H7 (cell line): ENCODE measurements at regions not wholly inside any gene's neighbourhood (a gene's known extent, or its start where the extent isn't known, plus 50 kb on each side); places are given as distances from the start of the nearest gene placed in this dataset.
"Not testable (repeated sequence)": the region's sequence is repeated elsewhere in the genome, so short reads cannot be mapped to it uniquely, and the experiment has no call there.

Source experiments
- DNase-seq: peaks from one replicate; pipeline ENCODE4 v3.0.0; 2012
- H3K27me3 ChIP-seq: 2 replicates; pipeline ENCODE4 v1.6.0; 2011; ENCODE audit warnings: mild to moderate bottlenecking, low read length; ENCODE audit not compliant: control insufficient read depth, insufficient read depth
- H3K36me3 ChIP-seq: replicated peaks from 2 replicates; pipeline ENCODE4 v1.5.1; 2011; ENCODE audit warnings: low read length; ENCODE audit not compliant: control insufficient read depth, insufficient read depth
- H3K4me3 ChIP-seq: 2 replicates; pipeline ENCODE4 v1.5.1; 2011; ENCODE audit warnings: low read depth, mild to moderate bottlenecking, control low read depth, low read length, moderate library complexity; ENCODE audit not compliant: insufficient read depth

DNA sequence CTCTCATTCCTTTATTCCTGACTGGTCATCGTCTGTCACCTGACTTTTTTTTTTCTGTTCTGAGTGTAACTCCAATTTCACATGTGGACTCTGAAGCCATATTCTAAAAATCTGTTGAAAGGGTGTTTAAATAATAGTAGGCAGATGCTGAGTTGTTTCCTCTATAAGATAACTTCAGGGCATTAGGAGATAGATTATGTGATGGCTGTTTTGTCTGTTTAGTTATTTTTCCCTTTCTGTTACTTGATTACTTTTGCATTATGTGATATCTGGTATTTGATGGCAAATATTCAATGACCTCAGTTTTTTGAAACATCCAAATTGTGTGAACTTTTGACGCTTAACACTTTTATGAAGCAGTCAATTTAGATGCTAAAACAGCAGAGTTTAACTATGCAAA, 486.0 kb downstream of the BCKDHB start:
- H3K4me3 ChIP-seq, result no peak overlapping the region
- H3K36me3 ChIP-seq, result no peaks in the 10 kb centered on the region
- no peaks in the 10 kb centered on the region for H3K27me3 ChIP-seq
- DNase-seq, result no peak

DNA sequence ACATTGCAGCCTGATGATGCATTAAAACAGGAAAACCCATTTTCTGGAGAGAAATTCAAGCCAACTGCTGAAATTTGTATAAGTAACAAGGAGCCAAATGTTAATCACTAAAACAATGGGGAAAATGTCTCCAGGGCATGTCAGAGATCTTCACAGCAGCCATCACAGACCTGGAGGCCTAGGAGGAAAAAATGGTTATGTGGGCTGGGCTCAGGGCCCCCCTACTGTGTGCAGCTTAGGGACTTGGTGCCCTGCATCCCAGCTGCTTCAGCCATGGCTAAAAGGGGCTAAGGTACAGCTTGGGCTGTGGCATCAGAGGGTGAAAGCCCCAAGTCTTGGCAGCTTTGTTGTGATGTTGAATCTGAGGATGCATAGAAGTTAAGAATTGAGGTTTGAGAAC, 479.8 kb downstream of the BCKDHB start:
- DNase-seq, result no peak
- Histone ChIP-seq H3K36me3 (no peaks in the 10 kb centered on the region), H3K27me3 (no peaks in the 10 kb centered on the region), H3K4me3 (no peak overlapping the region)

GRCh38 chr6:80579391-80580023, 473.0 kb downstream of the BCKDHB start:
- Histone ChIP-seq H3K27me3 (no peaks in the 10 kb centered on the region), H3K36me3 (no peaks in the 10 kb centered on the region), H3K4me3 (no peak overlapping the region)
- no peak for DNase-seq

DNA sequence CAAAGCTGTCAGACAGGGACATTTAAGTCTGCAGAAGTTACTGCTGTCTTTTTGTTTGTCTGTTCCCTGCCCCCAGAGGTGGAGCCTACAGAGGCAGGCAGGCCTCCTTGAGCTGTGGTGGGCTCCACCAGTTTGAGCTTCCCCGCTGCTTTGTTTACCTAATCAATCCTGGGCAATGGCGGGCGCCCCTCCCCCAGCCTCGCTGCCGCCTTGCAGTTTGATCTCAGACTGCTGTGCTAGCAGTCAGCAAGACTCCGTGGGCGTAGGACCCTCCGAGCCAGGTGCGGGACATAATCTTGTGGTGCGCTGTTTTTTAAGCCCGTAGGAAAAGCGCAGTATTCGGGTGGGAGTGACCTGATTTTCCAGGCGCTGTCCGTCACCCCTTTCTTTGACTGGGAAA, 466.8 kb downstream of the BCKDHB start:
- H3K36me3 ChIP-seq, H3K27me3 ChIP-seq, DNase-seq, H3K4me3 ChIP-seq: not testable (repeated sequence)

- no peak for DNase-seq
- H3K27me3 ChIP-seq, result no peaks in the 10 kb centered on the region
- no peaks in the 10 kb centered on the region for H3K36me3 ChIP-seq
- no peak overlapping the region for H3K4me3 ChIP-seq
Measured at GRCh38 chr6:80566361-80566760, 459.9 kb downstream of the BCKDHB start.

DNA sequence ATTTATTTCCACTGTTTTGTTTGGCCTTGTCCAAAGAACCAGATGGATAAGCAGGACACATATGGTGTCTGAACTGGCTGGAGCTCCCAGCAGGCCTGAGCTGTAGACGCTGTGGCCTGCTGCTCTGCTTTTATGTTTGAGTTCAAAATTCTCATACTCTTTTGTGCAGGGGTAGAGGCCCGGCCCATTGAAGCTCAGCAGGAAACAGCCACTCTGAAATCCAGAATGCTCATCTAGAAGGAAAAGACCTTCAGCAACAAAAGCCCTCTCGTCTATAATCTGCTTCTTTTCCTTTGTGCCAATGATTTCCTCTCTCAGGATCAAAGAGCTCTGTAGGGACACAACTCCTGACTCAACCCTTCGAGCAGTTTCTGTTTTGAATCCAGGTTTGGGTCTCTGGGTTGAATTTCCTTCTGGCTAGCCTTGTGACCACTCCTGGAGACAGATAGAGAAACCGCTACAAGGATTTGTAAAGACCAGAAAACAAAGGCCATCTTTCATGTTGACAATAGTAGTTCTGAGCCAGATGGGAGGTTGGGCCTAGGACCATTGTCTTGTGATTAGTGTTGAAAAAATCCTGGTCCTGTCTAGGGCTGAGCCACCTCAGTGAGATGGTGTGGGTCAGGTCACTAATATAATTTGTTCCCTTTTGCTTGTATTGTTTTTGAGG, 446.7 kb downstream of the BCKDHB start:
- no peaks in the 10 kb centered on the region for H3K36me3 ChIP-seq
- H3K27me3 ChIP-seq, result no peaks in the 10 kb centered on the region
- H3K4me3 ChIP-seq, result no peak overlapping the region
- DNase-seq, result no peak

- Histone ChIP-seq H3K4me3 (no peak overlapping the region), H3K36me3 (no peaks in the 10 kb centered on the region), H3K27me3 (no peaks in the 10 kb centered on the region)
- DNase-seq, result no peak
Measured at GRCh38 chr6:80550748-80551147, 444.3 kb downstream of the BCKDHB start.

- H3K36me3 ChIP-seq, result no peaks in the 10 kb centered on the region
- H3K27me3 ChIP-seq, result no peaks in the 10 kb centered on the region
- DNase-seq, result no peak
- H3K4me3 ChIP-seq, result no peak overlapping the region
Measured at GRCh38 chr6:80550281-80550680, 443.8 kb downstream of the BCKDHB start.

GRCh38 chr6:80548532-80548931, 442.1 kb downstream of the BCKDHB start:
- DNase-seq, result no peak
- no peak overlapping the region for H3K4me3 ChIP-seq
- no peaks in the 10 kb centered on the region for H3K27me3 ChIP-seq
- H3K36me3 ChIP-seq, result no peaks in the 10 kb centered on the region

- Histone ChIP-seq H3K27me3 (no peaks in the 10 kb centered on the region), H3K36me3 (no peaks in the 10 kb centered on the region), H3K4me3 (no peak overlapping the region)
- DNase-seq, result no peak
Measured at GRCh38 chr6:80547827-80548226, 441.4 kb downstream of the BCKDHB start.

GRCh38 chr6:80544976-80545722, 438.7 kb downstream of the BCKDHB start:
- Histone ChIP-seq H3K36me3 (no peaks in the 10 kb centered on the region), H3K27me3 (no peaks in the 10 kb centered on the region), H3K4me3 (no peak overlapping the region)
- no peak for DNase-seq

DNA sequence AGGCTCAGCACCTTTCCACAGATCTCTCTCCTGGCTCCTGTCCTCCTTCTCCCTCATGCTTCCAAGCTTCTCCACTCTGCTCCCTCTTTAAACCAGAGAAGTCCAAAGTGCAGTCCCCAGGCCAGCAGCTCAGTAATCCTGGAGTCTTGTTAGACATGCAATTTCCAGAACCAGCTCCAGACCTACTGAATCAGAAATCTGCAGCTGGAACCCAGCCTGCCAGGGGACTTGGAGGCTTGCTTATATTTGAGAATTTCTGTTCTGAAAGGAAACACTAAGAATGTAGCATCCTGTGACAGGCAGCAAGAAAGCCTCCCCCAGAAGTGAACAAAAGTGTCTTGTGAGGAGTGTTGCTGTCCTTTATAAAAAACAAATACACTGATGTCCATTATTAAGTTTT, 438.1 kb downstream of the BCKDHB start:
- no peak for DNase-seq
- Histone ChIP-seq H3K27me3 (no peaks in the 10 kb centered on the region), H3K36me3 (no peaks in the 10 kb centered on the region)

DNA sequence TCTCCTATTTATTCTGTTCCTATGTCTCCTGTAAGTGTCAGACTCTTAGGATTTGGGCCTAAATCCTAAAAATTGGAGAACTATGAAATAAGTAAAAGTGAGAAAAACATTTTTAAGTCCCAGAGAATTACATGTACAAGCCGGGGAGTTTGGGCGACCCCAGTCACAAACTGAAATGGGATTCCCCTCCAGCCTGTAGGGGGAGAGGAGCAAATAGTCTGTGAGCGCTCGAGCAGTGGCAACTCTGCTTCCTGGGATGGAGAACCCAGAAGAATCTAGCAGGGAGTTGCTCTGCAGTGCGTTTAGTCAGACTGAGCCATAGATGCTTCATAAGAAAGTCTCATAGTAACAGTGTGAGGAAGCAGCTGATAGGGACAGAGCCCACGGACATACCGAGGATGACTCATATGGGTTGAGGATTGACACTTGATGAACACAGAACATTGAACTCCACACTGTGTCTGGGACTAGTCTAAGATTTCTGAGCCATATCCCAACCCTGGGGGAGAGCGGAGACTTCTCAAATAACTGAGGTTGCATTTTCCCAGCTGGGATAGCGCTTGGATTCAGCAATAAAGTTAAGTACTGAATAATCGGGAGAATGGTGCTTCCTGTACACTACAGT, 437.2 kb downstream of the BCKDHB start:
- no peaks in the 10 kb centered on the region for H3K36me3 ChIP-seq
- no peak overlapping the region for H3K4me3 ChIP-seq
- H3K27me3 ChIP-seq, result no peaks in the 10 kb centered on the region
- no peak for DNase-seq

More for the DNA sequence above, 438.1 kb downstream of the BCKDHB start:
- no peak overlapping the region for H3K4me3 ChIP-seq

GRCh38 chr6:80543151-80543550, 436.7 kb downstream of the BCKDHB start:
- DNase-seq, result no peak
- no peaks in the 10 kb centered on the region for H3K36me3 ChIP-seq
- H3K27me3 ChIP-seq, result no peaks in the 10 kb centered on the region
- H3K4me3 ChIP-seq, result no peak overlapping the region

DNA sequence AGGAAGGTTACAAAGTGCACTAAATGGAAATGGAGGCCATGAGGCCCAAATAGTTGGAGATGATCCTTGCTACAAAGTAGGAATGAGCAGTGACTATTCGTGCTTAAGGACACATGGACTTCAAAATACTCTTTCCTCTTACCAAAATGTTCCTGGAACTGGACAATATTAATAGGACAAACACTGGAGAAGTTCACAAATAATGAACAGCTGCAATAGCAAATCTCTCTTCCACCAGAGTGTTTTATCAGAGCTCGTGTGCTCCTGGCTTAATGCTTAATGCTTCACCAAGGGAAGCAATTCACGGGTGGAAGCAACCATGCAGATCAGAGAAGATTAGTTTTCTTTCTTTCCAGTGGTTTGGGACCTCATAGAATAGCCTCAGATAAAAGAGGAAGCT, 435.4 kb downstream of the BCKDHB start:
- Histone ChIP-seq H3K4me3 (no peak overlapping the region), H3K36me3 (no peaks in the 10 kb centered on the region), H3K27me3 (no peaks in the 10 kb centered on the region)
- no peak for DNase-seq
